ENCODE measurements at regions not wholly inside any gene's neighbourhood (a gene's known extent, or its start where the extent isn't known, plus 50 kb on each side); places are given as distances from the start of the nearest gene placed in this dataset.

- DNase-seq (ENCODE audit: low read depth, low spot score), result no peak
- intact Hi-C loops (cut with micrococcal nuclease; ENCODE audit: unreplicated experiment), result no loop called here
- ChIA-PET POLR2A (no interaction called here), SMC1A (ENCODE audit: uncharacterized antibody, unreplicated experiment) (no interaction called here), CTCF (no interaction called here), RAD21 (ENCODE audit: unreplicated experiment) (no interaction called here)
- Histone ChIP-seq H3K27me3 (replicated peaks in 1 of 2; ENCODE audit: control insufficient read depth in 2 of 2, insufficient read depth in 2 of 2, low read length in 1 of 2) (no peaks in the 10 kb centered on the region), H3K4me3 (no peak overlapping the region), H3K9ac (ENCODE audit: control insufficient read depth, insufficient read depth, low read length) (no peak overlapping the region), H3K4me1 (ENCODE audit: control insufficient read depth, insufficient read depth, low read length) (no peaks in the 10 kb centered on the region), H2AFZ (ENCODE audit: control insufficient read depth, low read depth, low read length) (no peak overlapping the region), H3K9me3 (replicated peaks; ENCODE audit: control insufficient read depth, insufficient read depth, low read length) (no peaks in the 10 kb centered on the region), H3K36me3 (ENCODE audit: control insufficient read depth in 2 of 2, insufficient read depth in 2 of 2, low read length in 1 of 2) (no peaks in the 10 kb centered on the region), H4K20me1 (ENCODE audit: control insufficient read depth, insufficient read depth) (no peaks in the 10 kb centered on the region), H3K79me2 (ENCODE audit: control insufficient read depth, insufficient read depth, low read length) (no peaks in the 10 kb centered on the region), H3K27ac (ENCODE audit: control insufficient read depth, insufficient read depth) (no peak overlapping the region), H3K4me2 (ENCODE audit: control insufficient read depth, insufficient read depth) (no peak overlapping the region)
- in situ Hi-C loops (cut with MboI), result no loop called here
- ATAC-seq, result no peak
- FAIRE-seq, result no peak
- 69% methylated on average over 2 of the region's 2 CpGs for WGBS (ENCODE audit: insufficient coverage, insufficient replicate concordance, low lambda C conversion rate, missing lambda C conversion rate)
- no TSS peak for BruUV-seq (replicated peaks)
- TF ChIP-seq LARP7 (IDR thresholded peaks at IDR 0.05) (no peak), MTA3 (IDR thresholded peaks at IDR 0.05; ENCODE audit: borderline replicate concordance, low read length) (no peak), MTA2 (IDR thresholded peaks at IDR 0.05; ENCODE audit: low read depth) (no peak), MLLT1 (IDR thresholded peaks at IDR 0.05) (no peak), CUX1 (IDR thresholded peaks at IDR 0.05; ENCODE audit: insufficient replicate concordance, low read depth, low read length) (no peak), KAT2A (conservative IDR thresholded peaks at IDR 0.05; ENCODE audit: control insufficient read depth, low read depth, low read length) (no peak), CTCF (IDR thresholded peaks at IDR 0.05 in 2 of 3, conservative IDR thresholded peaks at IDR 0.05 in 1 of 3; ENCODE audit: control insufficient read depth in 2 of 3, extremely low read depth in 1 of 3, insufficient read depth in 1 of 3, low read depth in 3 of 3, low read length in 3 of 3) (no peak)
Measured at GRCh38 chr9:13845460-13845859, 468.5 kb downstream of the NFIB start.
